GM21786 (cell line): ENCODE measurements at regions not wholly inside any gene's neighbourhood (a gene's known extent, or its start where the extent isn't known, plus 50 kb on each side); places are given as distances from the start of the nearest gene placed in this dataset.
"Not testable (repeated sequence)": the region's sequence is repeated elsewhere in the genome, so short reads cannot be mapped to it uniquely, and the experiment has no call there.

ENCODE experiments used
- ATAC-seq: cut with Tn5 transposase; IDR thresholded peaks from one replicate; pipeline ENCODE4 v1.9.1; 2021; ENCODE audit not compliant: unreplicated experiment

GRCh38 chr11:71334191-71334590, 81.8 kb upstream of the SHANK2 start:
- no peak for ATAC-seq

- no peak for ATAC-seq
These were observed 81.1 kb upstream of the SHANK2 start for GRCh38 chr11:71333473-71333872.

DNA sequence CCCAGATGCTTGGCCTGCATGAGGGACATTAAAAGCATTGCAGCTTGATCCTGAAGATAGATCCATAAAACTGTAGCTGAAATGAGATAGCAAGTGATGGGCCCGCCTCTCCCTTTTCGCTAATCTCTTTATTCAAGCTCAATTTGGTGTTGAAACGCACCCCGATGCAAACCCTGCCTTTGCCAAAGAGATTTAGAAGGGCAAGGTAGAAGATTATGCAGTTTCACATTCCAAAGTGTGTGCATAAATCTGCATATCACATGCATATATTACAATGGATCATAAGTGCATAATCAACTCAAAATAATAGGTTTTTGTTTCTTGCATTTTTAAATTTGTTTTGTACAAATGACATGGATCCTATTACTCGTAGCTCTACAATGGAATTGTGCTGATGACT, 80.1 kb upstream of the SHANK2 start:
- ATAC-seq, result no peak

- ATAC-seq, result no peak
These were observed 79.7 kb upstream of the SHANK2 start for GRCh38 chr11:71332046-71332445.

DNA sequence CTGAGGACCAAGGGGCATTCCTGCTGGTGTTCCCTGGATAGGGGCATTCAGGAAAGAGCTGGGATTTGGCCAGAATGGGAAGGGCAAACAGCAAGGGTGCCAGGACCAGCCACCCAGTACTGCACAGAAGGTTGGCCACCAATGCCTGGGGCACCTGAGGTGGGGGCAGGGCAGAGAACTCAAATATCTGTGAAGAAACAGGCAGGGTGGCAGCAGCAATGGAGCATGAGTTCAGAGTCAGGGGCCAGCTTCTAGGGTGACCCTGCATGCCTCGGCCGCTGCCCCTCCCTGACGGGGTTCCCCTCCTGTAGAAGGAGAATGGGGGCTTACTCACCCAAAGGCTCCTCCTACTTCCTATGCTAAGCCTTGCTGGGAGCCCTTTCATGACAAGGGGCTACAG, 79.3 kb upstream of the SHANK2 start:
- no peak for ATAC-seq

DNA sequence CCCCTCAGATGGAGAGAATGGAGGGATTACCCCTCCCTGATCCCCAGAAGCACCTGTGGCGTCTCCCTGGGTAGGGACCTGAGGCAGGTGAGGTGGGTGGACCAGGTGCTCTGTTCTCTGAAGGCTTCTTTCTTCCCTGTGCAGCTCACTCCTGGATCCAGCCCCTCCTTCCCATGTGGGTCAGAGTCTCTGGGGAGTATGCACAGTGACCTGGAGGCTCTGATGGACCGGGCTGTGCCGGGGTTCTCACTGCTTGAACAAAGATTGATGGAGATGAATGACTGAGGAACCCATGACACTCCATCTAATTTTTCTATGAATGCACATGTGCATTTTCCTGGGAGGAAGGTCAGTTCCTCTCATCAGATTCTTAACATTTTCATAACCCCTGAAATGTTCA, 78.6 kb upstream of the SHANK2 start:
- no peak for ATAC-seq

DNA sequence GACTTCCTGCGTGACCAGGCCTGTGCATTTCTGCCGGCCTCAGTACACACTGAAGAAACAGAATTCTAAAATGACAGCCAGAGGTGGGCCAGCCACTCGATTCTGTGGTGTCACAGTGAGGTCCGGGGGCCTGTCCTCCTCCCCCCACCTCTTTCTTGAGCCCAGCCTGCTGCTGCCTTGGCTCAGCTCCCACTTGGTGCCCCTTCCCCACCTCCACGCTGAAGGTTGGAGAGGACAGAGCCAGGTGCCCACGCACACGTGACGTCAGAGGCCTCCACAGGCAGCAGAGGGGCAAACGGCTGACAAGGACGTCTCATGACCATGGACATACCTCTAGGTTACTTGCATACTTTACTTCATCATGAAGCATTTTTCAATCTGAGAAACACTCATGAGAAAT, 78.0 kb upstream of the SHANK2 start:
- ATAC-seq, result no peak

DNA sequence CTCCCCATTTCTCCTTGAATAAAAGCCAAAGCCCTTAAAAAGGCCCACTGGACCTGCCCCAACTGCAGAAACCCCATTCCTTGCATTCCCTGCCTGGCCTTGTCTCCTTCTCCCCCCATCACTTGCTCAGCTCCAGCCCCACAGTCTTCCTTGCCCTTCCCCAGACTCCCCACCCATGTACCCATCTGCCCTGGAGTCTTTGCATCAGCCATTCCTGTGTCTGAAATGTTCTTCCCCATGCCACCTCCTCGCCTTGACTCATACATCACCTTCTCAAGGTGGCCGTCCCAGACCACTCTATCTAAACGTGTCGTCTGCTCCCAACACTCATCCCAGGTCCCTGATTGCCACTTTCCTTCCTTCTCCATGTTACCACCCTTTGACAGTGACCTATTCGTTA, 77.4 kb upstream of the SHANK2 start:
- ATAC-seq, result no peak

DNA sequence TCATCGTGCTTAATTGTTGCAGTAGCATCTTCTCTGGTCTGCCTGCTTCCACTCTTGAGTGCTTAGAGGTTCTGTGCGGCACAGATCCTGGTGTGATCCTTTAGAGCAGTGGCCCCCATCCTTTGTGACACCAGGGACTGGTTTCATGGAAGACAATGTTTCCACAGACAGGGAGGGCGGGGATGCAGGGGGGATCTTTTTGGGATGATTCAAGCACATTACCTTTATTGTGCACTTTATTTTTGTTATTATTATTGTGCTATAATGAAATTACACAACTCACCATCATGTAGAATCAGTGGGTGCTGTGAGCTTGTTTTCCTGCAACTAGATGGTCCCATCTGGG, 76.8 kb upstream of the SHANK2 start:
- no peak for ATAC-seq

DNA sequence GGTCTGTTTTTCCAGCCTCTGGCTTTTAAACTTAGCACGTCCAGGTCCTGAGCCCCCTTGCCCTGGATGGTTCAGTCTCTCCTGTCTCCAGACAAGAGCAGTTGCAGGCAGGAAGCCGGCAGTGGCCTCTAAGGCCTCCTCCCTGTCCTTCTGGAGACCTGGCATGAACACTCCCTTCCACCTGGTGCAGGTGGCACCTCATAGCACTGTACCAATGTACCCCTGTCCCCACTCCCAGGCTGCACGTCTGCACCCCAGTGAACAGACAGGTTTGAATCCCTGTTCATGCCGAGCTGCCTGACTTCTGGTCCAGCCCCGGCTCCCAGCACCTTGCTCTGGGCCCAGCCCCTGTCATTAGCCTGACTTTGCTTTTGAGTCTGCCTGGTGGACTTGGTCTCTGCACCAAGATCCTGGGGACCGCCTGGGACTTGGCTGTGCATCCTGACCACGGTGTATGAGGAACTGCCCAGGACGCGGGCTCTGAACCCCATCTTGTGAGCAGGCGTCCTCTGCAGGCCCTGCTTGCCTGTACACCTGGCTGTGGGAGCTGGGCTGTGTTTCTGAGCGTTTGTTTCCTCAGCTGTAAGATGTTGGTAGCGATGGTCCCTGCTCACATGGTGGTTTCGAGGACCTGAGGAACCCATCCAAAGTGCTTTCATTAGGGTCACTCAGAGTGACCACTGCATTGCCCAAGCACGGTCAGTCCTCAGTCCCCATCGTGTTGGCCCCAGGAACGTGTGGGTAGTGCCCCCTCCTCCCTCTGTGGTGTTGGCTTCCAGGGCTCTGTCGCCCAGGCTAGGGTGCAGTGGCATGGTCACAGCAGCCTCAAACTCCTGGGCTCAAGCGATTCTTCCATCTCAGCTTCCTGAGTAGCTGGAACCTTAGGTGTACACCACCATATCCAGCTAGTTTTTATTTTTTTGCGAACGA, 75.0 kb upstream of the SHANK2 start:
- ATAC-seq, result no peak

GRCh38 chr11:71326328-71326940, 74.1 kb upstream of the SHANK2 start:
- no peak for ATAC-seq

- no peak for ATAC-seq
These were observed 73.3 kb upstream of the SHANK2 start for GRCh38 chr11:71325418-71326327.

DNA sequence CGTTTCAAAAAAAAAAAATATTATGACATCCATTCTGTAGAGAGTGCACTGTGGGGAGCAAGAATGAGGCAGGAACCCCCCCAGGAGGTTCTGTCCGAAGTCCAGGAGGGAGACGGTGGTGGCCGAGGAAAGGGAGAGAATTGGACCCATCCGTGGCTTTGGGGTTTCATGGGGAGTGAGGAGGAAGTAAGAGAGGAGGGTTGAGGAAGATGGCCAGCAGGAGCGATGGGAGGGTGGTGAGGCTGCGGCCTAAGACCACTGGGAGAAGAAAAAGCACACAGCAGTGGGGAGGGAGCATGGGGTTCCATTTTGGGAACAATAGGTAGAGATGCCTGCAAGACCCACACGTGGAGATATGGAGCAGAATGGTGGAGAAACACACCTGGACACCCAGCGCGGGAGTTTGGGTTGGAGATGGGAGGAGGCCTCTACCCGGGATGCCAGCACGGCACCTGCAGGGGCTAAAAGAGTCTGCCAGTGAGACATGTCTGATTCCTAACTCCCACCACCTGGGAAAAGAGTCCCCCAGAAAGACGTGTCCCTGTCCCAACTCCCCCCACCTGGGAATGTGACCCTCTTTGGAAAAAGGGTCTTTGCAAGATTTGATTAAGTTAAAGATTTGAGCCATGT, 72.5 kb upstream of the SHANK2 start:
- ATAC-seq, result no peak

GRCh38 chr11:71323876-71324526, 71.6 kb upstream of the SHANK2 start:
- ATAC-seq, result no peak

DNA sequence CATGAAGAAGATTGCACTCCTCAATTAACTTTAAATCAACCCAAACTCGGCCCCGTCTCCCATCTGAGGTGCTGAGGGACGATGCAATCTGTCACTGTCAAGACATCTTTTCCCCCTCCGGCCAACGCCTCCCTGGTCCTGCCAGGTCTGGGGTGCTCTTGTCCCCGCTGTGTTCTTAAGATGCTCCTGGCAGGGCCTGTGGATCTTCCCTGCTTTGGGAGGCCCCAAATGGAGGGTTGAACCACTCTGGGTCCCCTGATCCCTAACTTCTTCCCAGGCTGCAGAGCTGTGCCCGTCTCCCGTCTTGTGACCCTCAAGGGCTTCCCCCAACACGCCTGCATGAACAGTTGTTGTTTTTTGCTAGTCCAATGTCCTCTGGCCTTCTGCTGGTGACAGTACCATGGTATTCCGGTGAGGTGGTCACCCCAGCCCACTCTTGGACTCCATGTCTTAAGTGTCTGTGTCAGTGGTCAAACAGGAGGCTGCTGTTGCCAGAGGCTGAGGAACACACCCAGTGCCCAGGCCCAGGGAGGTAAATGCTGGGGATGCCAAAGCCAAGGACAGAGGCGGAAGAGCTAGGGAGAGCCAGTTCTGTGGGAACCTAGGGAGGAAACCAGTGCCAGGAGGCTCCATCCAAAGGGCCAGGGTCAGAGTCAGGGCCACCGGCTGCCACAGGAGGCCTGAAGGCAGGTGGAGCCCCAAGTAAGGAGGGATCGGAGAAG, 70.6 kb upstream of the SHANK2 start:
- ATAC-seq, result no peak

GRCh38 chr11:71322192-71322735, 69.9 kb upstream of the SHANK2 start:
- ATAC-seq, result no peak

GRCh38 chr11:71321433-71322191, 69.2 kb upstream of the SHANK2 start:
- ATAC-seq, result no peak

GRCh38 chr11:71316701-71317100, 64.3 kb upstream of the SHANK2 start:
- no peak for ATAC-seq

GRCh38 chr11:71312616-71313015, 60.2 kb upstream of the SHANK2 start:
- not testable (repeated sequence) for ATAC-seq
